ENCODE measurements at regions not wholly inside any gene's neighbourhood (a gene's known extent, or its start where the extent isn't known, plus 50 kb on each side); places are given as distances from the start of the nearest gene placed in this dataset.

DNA sequence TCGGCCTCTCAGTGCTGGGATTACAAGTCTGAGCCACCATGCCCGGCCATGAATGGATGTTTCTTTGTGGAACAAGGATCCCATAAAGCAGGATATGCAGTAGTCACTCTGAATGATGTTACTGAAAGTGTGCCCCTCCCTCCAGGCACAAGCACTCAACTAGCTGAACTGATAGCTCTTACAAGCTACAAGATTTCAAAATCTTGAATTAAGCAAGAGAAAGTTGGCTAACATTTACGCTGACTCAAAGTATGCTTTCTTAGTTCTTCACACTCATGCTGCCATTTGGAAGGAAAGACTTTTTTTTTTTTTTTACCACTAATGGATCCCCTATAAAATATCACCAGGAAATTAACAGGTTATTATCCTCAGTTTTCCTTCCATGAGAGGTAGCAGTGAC is 549.0 kb upstream of the PKDCC start:
- no peak overlapping the region for H3K4me3 Mint-ChIP-seq (ENCODE audit: unreplicated experiment)
- H3K9me3 Mint-ChIP-seq (ENCODE audit: unreplicated experiment), result peaks cover 43% of the 10 kb centered on the region
- H3K36me3 Mint-ChIP-seq (ENCODE audit: low read depth, unreplicated experiment), result no peaks in the 10 kb centered on the region
- no peaks in the 10 kb centered on the region for H3K27me3 ChIP-seq (ENCODE audit: insufficient read depth, low read length)
- FAIRE-seq (no peak), DNase-seq (ENCODE audit: low read depth) (no peak)
- H3K9me3 ChIP-seq (ENCODE audit: insufficient read depth, low read depth, low read length), result peaks cover 17% of the 10 kb centered on the region
- no peak overlapping the region for H3K4me3 ChIP-seq (ENCODE audit: insufficient read depth, low read depth, low read length)
- H3K36me3 ChIP-seq (ENCODE audit: insufficient read depth, low read length), result no peaks in the 10 kb centered on the region
- H3K4me2 ChIP-seq (ENCODE audit: low read length), result no peak overlapping the region
- H3K79me2 ChIP-seq (ENCODE audit: insufficient read depth, low read length), result no peaks in the 10 kb centered on the region
- H2AFZ ChIP-seq (ENCODE audit: low read depth, low read length), result no peak overlapping the region
- no peaks in the 10 kb centered on the region for H3K27me3 Mint-ChIP-seq (ENCODE audit: low read depth, unreplicated experiment)
- TF ChIP-seq EZH2 (IDR thresholded peaks at IDR 0.05; ENCODE audit: insufficient read depth, low read length), result no peak
- TF ChIP-seq, protein P1, sequence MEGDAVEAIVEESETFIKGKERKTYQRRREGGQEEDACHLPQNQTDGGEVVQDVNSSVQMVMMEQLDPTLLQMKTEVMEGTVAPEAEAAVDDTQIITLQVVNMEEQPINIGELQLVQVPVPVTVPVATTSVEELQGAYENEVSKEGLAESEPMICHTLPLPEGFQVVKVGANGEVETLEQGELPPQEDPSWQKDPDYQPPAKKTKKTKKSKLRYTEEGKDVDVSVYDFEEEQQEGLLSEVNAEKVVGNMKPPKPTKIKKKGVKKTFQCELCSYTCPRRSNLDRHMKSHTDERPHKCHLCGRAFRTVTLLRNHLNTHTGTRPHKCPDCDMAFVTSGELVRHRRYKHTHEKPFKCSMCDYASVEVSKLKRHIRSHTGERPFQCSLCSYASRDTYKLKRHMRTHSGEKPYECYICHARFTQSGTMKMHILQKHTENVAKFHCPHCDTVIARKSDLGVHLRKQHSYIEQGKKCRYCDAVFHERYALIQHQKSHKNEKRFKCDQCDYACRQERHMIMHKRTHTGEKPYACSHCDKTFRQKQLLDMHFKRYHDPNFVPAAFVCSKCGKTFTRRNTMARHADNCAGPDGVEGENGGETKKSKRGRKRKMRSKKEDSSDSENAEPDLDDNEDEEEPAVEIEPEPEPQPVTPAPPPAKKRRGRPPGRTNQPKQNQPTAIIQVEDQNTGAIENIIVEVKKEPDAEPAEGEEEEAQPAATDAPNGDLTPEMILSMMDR (IDR thresholded peaks at IDR 0.05; ENCODE audit: insufficient read depth, low read depth, low read length), result no peak
- no peak overlapping the region for H3K27ac ChIP-seq (ENCODE audit: low read depth, low read length)
- no peaks in the 10 kb centered on the region for H3K4me1 ChIP-seq (ENCODE audit: insufficient read depth, low read length)
- H3K9ac ChIP-seq (ENCODE audit: low read length), result no peak overlapping the region
- H3K4me1 Mint-ChIP-seq (ENCODE audit: low read depth, unreplicated experiment), result no peaks in the 10 kb centered on the region
- H4K20me1 ChIP-seq (ENCODE audit: insufficient read depth, low read length), result no peaks in the 10 kb centered on the region
- no peak overlapping the region for H3K27ac Mint-ChIP-seq (ENCODE audit: unreplicated experiment)

DNA sequence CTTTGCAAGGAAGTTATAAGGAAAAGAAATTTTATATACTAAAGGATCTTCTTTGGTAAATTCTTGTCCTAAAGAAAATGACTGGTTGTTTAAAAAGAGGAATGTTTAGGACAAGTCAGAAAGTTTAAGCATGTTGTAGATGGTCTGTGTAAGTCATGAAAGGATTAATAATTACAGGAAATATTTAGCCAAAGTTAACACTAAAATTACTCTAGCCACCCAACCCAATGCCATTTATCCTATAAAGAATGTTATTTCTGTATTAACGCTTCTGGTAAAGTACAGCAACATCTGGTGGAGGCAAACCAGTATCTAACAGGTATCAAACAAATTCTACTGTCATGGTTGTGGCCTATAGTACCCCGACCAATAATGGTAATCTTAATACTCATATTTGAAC is 546.9 kb upstream of the PKDCC start:
- Histone ChIP-seq H3K9me3 (ENCODE audit: insufficient read depth, low read depth, low read length) (peaks cover 6% of the 10 kb centered on the region), H3K9ac (ENCODE audit: low read length) (no peak overlapping the region), H3K36me3 (ENCODE audit: insufficient read depth, low read length) (no peaks in the 10 kb centered on the region), H3K27ac (ENCODE audit: low read depth, low read length) (no peak overlapping the region), H3K79me2 (ENCODE audit: insufficient read depth, low read length) (no peaks in the 10 kb centered on the region), H3K4me2 (ENCODE audit: low read length) (no peak overlapping the region), H3K4me3 (ENCODE audit: insufficient read depth, low read depth, low read length) (no peak overlapping the region), H3K4me1 (ENCODE audit: insufficient read depth, low read length) (no peaks in the 10 kb centered on the region), H4K20me1 (ENCODE audit: insufficient read depth, low read length) (no peaks in the 10 kb centered on the region), H3K27me3 (ENCODE audit: insufficient read depth, low read length) (no peaks in the 10 kb centered on the region), H2AFZ (ENCODE audit: low read depth, low read length) (no peak overlapping the region)
- H3K4me1 Mint-ChIP-seq (ENCODE audit: low read depth, unreplicated experiment), result no peaks in the 10 kb centered on the region
- no peaks in the 10 kb centered on the region for H3K36me3 Mint-ChIP-seq (ENCODE audit: low read depth, unreplicated experiment)
- H3K9me3 Mint-ChIP-seq (ENCODE audit: unreplicated experiment), result peaks cover 27% of the 10 kb centered on the region
- no peak for FAIRE-seq
- no peaks in the 10 kb centered on the region for H3K27me3 Mint-ChIP-seq (ENCODE audit: low read depth, unreplicated experiment)
- no peak overlapping the region for H3K4me3 Mint-ChIP-seq (ENCODE audit: unreplicated experiment)
- TF ChIP-seq, protein P1 (IDR thresholded peaks at IDR 0.05; ENCODE audit: insufficient read depth, low read depth, low read length), result no peak
- TF ChIP-seq EZH2 (IDR thresholded peaks at IDR 0.05; ENCODE audit: insufficient read depth, low read length), result no peak
- DNase-seq (ENCODE audit: low read depth), result no peak
- H3K27ac Mint-ChIP-seq (ENCODE audit: unreplicated experiment), result no peak overlapping the region

DNA sequence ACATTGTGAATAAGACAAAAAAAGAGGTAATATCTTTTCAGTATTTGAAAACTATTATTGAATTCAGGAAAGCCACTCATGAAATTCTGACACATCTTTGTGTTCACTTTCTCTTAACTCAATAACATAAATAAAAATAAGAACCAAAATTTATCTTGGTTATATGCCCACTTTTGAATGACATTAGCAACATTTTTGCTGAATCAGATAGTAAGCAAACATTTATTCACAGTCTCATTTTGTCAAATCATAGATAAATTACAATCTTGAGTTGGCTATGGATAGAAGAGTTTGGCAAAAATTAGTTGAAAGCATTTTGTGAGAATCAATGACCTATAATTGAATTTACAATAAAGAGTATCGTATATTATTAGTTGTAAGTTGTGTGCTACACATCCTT is 545.1 kb upstream of the PKDCC start:
- TF ChIP-seq, protein P1 (IDR thresholded peaks at IDR 0.05; ENCODE audit: insufficient read depth, low read depth, low read length), result no peak
- TF ChIP-seq EZH2 (IDR thresholded peaks at IDR 0.05; ENCODE audit: insufficient read depth, low read length), result no peak
- Mint-ChIP-seq H3K4me3 (ENCODE audit: unreplicated experiment) (no peak overlapping the region), H3K27ac (ENCODE audit: unreplicated experiment) (no peak overlapping the region), H3K9me3 (ENCODE audit: unreplicated experiment) (peaks cover 15% of the 10 kb centered on the region), H3K36me3 (ENCODE audit: low read depth, unreplicated experiment) (no peaks in the 10 kb centered on the region), H3K4me1 (ENCODE audit: low read depth, unreplicated experiment) (no peaks in the 10 kb centered on the region), H3K27me3 (ENCODE audit: low read depth, unreplicated experiment) (no peaks in the 10 kb centered on the region)
- H3K36me3 ChIP-seq (ENCODE audit: insufficient read depth, low read length), result no peaks in the 10 kb centered on the region
- H3K4me1 ChIP-seq (ENCODE audit: insufficient read depth, low read length), result no peaks in the 10 kb centered on the region
- H3K9me3 ChIP-seq (ENCODE audit: insufficient read depth, low read depth, low read length), result no peaks in the 10 kb centered on the region
- DNase-seq (ENCODE audit: low read depth), result no peak
- H3K4me2 ChIP-seq (ENCODE audit: low read length), result no peak overlapping the region
- no peaks in the 10 kb centered on the region for H3K27me3 ChIP-seq (ENCODE audit: insufficient read depth, low read length)
- H2AFZ ChIP-seq (ENCODE audit: low read depth, low read length), result no peak overlapping the region
- no peak overlapping the region for H3K9ac ChIP-seq (ENCODE audit: low read length)
- no peak for FAIRE-seq
- H3K4me3 ChIP-seq (ENCODE audit: insufficient read depth, low read depth, low read length), result no peak overlapping the region
- H4K20me1 ChIP-seq (ENCODE audit: insufficient read depth, low read length), result no peaks in the 10 kb centered on the region
- no peak overlapping the region for H3K27ac ChIP-seq (ENCODE audit: low read depth, low read length)
- H3K79me2 ChIP-seq (ENCODE audit: insufficient read depth, low read length), result no peaks in the 10 kb centered on the region

Data from astrocyte (in vitro differentiated cells and primary cell).